ENCODE measurements at regions not wholly inside any gene's neighbourhood (a gene's known extent, or its start where the extent isn't known, plus 50 kb on each side); places are given as distances from the start of the nearest gene placed in this dataset.

DNA sequence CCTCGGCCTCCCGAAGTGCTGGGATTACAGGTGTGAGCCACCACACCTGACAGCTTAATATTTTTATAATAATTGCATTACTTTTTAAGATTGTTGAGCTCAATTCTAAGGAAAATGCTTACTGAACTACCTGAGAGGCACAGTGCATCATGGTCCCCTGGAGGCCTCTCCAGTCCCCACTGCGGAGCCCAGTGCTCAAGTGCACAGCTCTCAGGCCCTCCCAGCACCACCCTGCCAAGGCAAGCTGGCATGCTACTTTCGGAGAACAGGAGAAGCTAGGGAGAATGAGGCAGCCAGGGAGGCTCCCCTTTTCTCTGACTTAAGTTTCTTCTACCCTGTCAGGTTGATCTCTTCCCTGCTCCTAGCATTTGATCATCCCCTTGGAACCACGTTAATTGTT is 64.2 kb upstream of the CECR2 start:
- TF ChIP-seq, protein P1, sequence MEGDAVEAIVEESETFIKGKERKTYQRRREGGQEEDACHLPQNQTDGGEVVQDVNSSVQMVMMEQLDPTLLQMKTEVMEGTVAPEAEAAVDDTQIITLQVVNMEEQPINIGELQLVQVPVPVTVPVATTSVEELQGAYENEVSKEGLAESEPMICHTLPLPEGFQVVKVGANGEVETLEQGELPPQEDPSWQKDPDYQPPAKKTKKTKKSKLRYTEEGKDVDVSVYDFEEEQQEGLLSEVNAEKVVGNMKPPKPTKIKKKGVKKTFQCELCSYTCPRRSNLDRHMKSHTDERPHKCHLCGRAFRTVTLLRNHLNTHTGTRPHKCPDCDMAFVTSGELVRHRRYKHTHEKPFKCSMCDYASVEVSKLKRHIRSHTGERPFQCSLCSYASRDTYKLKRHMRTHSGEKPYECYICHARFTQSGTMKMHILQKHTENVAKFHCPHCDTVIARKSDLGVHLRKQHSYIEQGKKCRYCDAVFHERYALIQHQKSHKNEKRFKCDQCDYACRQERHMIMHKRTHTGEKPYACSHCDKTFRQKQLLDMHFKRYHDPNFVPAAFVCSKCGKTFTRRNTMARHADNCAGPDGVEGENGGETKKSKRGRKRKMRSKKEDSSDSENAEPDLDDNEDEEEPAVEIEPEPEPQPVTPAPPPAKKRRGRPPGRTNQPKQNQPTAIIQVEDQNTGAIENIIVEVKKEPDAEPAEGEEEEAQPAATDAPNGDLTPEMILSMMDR (IDR thresholded peaks at IDR 0.05; ENCODE audit: extremely low read depth in 1 of 2, insufficient read depth in 1 of 2, low read depth in 1 of 2, low read length in 2 of 2), result no peak
- TF ChIP-seq EZH2 (IDR thresholded peaks at IDR 0.05; ENCODE audit: borderline replicate concordance, low read depth, low read length, severe bottlenecking), result no peak

Data from endothelial cell of umbilical vein (primary cell).